OCI-LY7 (cell line): ENCODE measurements at regions not wholly inside any gene's neighbourhood (a gene's known extent, or its start where the extent isn't known, plus 50 kb on each side); places are given as distances from the start of the nearest gene placed in this dataset.

Source experiments
- CTCF ChIP-seq: fragments of 200-600 bp; sonication (generic); conservative IDR thresholded peaks from 2 replicates; pipeline ENCODE4 v1.5.1; 2014; ENCODE audit warnings: mild to moderate bottlenecking, antibody characterized with exemption, low read length, moderate library complexity, mixed read lengths
- EZH2phosphoT487 ChIP-seq: fragments of 200-600 bp; sonication (generic); IDR thresholded peaks from 2 replicates; pipeline ENCODE4 v1.6.1; 2018; ENCODE audit warnings: low read depth, borderline replicate concordance, mild to moderate bottlenecking, mixed run types, antibody characterized with exemption, low read length, moderate library complexity, mixed read lengths

- TF ChIP-seq CTCF (no peak), EZH2phosphoT487 (no peak)
These were observed 152.8 kb downstream of the TMEM18 start for GRCh38 chr2:524442-524841.
